ENCODE measurements at regions not wholly inside any gene's neighbourhood (a gene's known extent, or its start where the extent isn't known, plus 50 kb on each side); places are given as distances from the start of the nearest gene placed in this dataset.

DNA sequence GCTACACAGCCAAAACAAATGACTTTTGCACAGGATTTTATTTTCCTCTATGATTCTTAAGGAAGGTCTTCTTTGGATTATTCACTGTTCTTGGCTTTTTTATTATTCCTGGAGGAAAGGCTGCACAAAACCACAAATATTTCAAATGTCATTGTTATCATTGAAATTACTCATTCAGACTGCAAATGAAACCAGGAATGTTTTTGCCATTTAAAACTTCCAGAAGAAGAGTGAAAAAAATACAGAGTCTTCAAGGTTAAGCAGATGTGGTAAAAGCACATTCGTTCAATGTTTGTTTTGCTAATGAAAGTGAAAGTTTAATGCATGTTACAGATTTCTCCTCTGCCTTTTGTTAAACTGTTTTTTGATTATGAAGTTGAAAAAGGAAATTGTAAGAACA is 238.2 kb downstream of the TLE4 start:
- CTCF ChIA-PET, result interaction anchor here (0.9 to 1.2 kb wide), 3 partner anchors 8 to 25 kb away, joined by 3 to 4 read pairs (median 3); no protein-coding TSS in a partner anchor
- no peak for TF ChIP-seq CTCF (IDR thresholded peaks at IDR 0.05; ENCODE audit: control extremely low read depth, extremely low read depth, low read depth, missing control alignments)

GRCh38 chr9:79809316-79809876 is 237.6 kb downstream of the TLE4 start:
- ChIA-PET POLR2A (no interaction called here), CTCF (interaction anchor here (0.9 to 1.2 kb wide), 3 partner anchors 9 to 25 kb away, joined by 3 to 4 read pairs (median 3); no protein-coding TSS in a partner anchor)
- DNase-seq (ENCODE audit: extremely low spot score), result no peak
- TF ChIP-seq CTCF (IDR thresholded peaks at IDR 0.05; ENCODE audit: control extremely low read depth, extremely low read depth, low read depth, missing control alignments), result no peak

More for the DNA sequence above, 238.2 kb downstream of the TLE4 start:
- no peak for DNase-seq (ENCODE audit: extremely low spot score)
- POLR2A ChIA-PET, result no interaction called here

DNA sequence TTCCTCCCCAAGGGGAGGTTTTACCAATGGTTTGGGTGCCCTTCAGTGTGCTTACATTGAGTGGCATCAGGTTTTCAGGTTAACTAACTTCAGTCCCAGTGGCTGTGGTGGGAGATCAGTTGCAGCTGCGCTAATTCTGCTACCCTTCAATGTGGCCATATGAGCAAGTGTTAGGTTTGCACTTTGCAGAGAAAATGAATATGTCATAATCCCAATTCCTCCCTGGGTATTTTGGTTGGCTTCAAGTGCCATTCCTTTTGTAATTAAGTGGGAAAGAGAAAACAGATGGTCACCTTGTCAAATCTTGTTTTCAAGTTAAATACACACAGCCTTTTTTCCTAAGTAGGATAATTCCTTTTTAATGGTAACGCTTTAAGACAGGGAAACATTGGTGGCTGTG is 236.2 kb downstream of the TLE4 start:
- ChIA-PET POLR2A (no interaction called here), CTCF (no interaction called here)
- no peak for DNase-seq (ENCODE audit: extremely low spot score)
- no peak for TF ChIP-seq CTCF (IDR thresholded peaks at IDR 0.05; ENCODE audit: control extremely low read depth, extremely low read depth, low read depth, missing control alignments)

- TF ChIP-seq CTCF (IDR thresholded peaks at IDR 0.05; ENCODE audit: control extremely low read depth, extremely low read depth, low read depth, missing control alignments), result no peak
- DNase-seq (ENCODE audit: extremely low spot score), result no peak
- ChIA-PET CTCF (interaction anchor here (2.1 kb wide), 1 partner anchor 10 kb away, joined by 7 read pairs; no protein-coding TSS in a partner anchor), POLR2A (no interaction called here)
These were observed 234.3 kb downstream of the TLE4 start for GRCh38 chr9:79806086-79806485.

DNA sequence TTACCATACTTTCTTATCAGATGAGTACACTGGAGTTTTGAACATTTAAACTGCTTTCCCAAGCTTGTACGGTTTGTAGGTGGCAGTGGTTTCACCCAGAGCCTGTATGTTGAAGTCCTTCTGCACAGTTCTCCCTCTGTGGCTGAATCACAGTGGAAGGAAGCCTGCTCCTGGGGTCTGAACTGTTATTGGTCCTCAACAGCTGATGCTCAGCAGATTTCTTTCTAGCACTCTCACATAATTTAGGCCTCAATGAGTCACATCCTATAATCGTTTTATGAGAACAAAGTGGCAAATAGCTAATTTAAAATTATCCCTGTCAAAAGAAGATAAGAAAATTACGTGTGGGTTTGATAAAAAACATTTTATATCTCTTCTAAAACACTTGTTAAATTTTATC is 229.7 kb downstream of the TLE4 start:
- POLR2A ChIA-PET, result no interaction called here
- CTCF ChIA-PET, result interaction anchor here (0.9 kb wide), 1 partner anchor 13 kb away, joined by 3 read pairs; no protein-coding TSS in a partner anchor
- no peak for DNase-seq (ENCODE audit: extremely low spot score)
- no peak for TF ChIP-seq CTCF (IDR thresholded peaks at IDR 0.05; ENCODE audit: control extremely low read depth, extremely low read depth, low read depth, missing control alignments)

DNA sequence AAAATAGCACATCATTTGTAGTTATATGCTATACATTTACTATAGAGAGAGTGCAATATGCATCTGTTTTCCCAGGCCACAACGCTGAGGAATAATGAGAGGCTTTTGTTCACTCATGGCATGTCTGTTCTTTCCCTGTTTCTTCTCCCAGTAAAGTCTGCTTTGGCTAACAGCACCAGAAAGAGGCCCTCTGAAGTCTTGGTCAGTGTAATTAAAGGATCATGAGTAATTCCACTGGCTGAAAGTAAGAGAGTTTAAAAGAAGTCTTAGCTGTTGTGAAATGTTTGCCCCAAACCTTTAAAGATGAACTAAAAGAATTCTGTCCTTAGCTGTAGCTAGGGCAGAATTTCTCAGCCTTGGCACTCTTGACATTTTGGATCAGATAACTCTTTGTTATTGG is 228.8 kb downstream of the TLE4 start:
- no peak for TF ChIP-seq CTCF (IDR thresholded peaks at IDR 0.05; ENCODE audit: control extremely low read depth, extremely low read depth, low read depth, missing control alignments)
- ChIA-PET CTCF (no interaction called here), POLR2A (no interaction called here)
- DNase-seq (ENCODE audit: extremely low spot score), result no peak

Measured in GM10248 (cell line).